Inflammatory macrophage (primary cell): ENCODE measurements at regions not wholly inside any gene's neighbourhood (a gene's known extent, or its start where the extent isn't known, plus 50 kb on each side); places are given as distances from the start of the nearest gene placed in this dataset.

Experiments
- DNase-seq, 2 donors: peaks; one replicate each; pipeline ENCODE4 v3.0.0-alpha.2; 2020 to 2022

GRCh38 chr7:32171248-32171647 is 101.0 kb upstream of the PDE1C start:
- no peak for DNase-seq

GRCh38 chr7:32170838-32171237 is 100.6 kb upstream of the PDE1C start:
- no peak for DNase-seq

- no peak for DNase-seq
Observed at GRCh38 chr7:32169228-32169627, 99.0 kb upstream of the PDE1C start.

- no peak for DNase-seq
Observed at GRCh38 chr7:32167815-32168214, 97.6 kb upstream of the PDE1C start.

GRCh38 chr7:32167256-32167655 is 97.0 kb upstream of the PDE1C start:
- DNase-seq, result no peak

GRCh38 chr7:32164341-32164996 is 94.3 kb upstream of the PDE1C start:
- DNase-seq, result no peak

- DNase-seq, result no peak
Observed at GRCh38 chr7:32163896-32164295, 93.7 kb upstream of the PDE1C start.

GRCh38 chr7:32163141-32163806 is 93.1 kb upstream of the PDE1C start:
- no peak for DNase-seq

GRCh38 chr7:32161708-32162107 is 91.5 kb upstream of the PDE1C start:
- DNase-seq, result no peak

GRCh38 chr7:32158751-32159745 is 88.8 kb upstream of the PDE1C start:
- no peak for DNase-seq

GRCh38 chr7:32158076-32158475 is 87.9 kb upstream of the PDE1C start:
- DNase-seq, result no peak

- DNase-seq, result no peak
Observed at GRCh38 chr7:32155712-32156111, 85.5 kb upstream of the PDE1C start.

GRCh38 chr7:32154797-32155196 is 84.6 kb upstream of the PDE1C start:
- no peak for DNase-seq

- DNase-seq, result no peak
Observed at GRCh38 chr7:32153006-32153405, 82.8 kb upstream of the PDE1C start.

- DNase-seq, result no peak
Observed at GRCh38 chr7:32152576-32152975, 82.4 kb upstream of the PDE1C start.

- no peak for DNase-seq
Observed at GRCh38 chr7:32150589-32150988, 80.4 kb upstream of the PDE1C start.

GRCh38 chr7:32150039-32150438 is 79.8 kb upstream of the PDE1C start:
- no peak for DNase-seq

GRCh38 chr7:32147546-32148268 is 77.5 kb upstream of the PDE1C start:
- no peak for DNase-seq

GRCh38 chr7:32145911-32146310 is 75.7 kb upstream of the PDE1C start:
- DNase-seq, result no peak

- DNase-seq, result no peak
Observed at GRCh38 chr7:32144676-32145075, 74.5 kb upstream of the PDE1C start.

- DNase-seq, result no peak
Observed at GRCh38 chr7:32143301-32143700, 73.1 kb upstream of the PDE1C start.

- DNase-seq, result no peak
Observed at GRCh38 chr7:32142649-32143048, 72.4 kb upstream of the PDE1C start.
